ENCODE measurements at regions not wholly inside any gene's neighbourhood (a gene's known extent, or its start where the extent isn't known, plus 50 kb on each side); places are given as distances from the start of the nearest gene placed in this dataset.

DNA sequence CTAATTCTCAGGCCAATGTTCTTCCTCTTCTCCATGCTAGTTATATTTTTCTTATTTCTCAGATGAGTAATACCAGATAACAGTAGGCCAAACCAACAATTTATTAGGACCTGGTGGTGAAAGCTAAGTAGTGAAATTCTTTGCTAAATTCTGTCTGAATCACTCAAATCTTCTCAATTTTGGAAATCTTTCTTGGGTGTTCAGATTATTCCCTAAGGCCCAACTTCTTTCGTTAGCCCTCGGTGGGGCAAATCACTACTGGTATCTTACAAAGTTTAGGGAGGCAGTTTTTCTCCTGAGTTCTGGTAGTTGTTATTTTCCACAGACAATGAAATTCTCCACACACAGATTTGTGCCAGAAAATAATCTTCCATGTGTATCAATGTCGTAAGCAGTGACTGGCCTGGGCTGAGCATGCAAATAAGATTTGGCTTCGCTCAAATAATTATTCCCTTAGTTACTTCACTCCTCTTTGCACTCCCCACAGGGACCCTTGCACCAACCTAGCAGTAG, 443.5 kb upstream of the SLC14A2 start:
- TF ChIP-seq, protein P1, sequence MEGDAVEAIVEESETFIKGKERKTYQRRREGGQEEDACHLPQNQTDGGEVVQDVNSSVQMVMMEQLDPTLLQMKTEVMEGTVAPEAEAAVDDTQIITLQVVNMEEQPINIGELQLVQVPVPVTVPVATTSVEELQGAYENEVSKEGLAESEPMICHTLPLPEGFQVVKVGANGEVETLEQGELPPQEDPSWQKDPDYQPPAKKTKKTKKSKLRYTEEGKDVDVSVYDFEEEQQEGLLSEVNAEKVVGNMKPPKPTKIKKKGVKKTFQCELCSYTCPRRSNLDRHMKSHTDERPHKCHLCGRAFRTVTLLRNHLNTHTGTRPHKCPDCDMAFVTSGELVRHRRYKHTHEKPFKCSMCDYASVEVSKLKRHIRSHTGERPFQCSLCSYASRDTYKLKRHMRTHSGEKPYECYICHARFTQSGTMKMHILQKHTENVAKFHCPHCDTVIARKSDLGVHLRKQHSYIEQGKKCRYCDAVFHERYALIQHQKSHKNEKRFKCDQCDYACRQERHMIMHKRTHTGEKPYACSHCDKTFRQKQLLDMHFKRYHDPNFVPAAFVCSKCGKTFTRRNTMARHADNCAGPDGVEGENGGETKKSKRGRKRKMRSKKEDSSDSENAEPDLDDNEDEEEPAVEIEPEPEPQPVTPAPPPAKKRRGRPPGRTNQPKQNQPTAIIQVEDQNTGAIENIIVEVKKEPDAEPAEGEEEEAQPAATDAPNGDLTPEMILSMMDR (IDR thresholded peaks at IDR 0.05): no peak
- TF ChIP-seq POLR2AphosphoS5 (IDR thresholded peaks at IDR 0.05) (no peak), POLR2A (IDR thresholded peaks at IDR 0.05; ENCODE audit: low read depth) (no peak)
